ENCODE measurements at regions not wholly inside any gene's neighbourhood (a gene's known extent, or its start where the extent isn't known, plus 50 kb on each side); places are given as distances from the start of the nearest gene placed in this dataset.
"Not testable (repeated sequence)": the region's sequence is repeated elsewhere in the genome, so short reads cannot be mapped to it uniquely, and the experiment has no call there.

DNA sequence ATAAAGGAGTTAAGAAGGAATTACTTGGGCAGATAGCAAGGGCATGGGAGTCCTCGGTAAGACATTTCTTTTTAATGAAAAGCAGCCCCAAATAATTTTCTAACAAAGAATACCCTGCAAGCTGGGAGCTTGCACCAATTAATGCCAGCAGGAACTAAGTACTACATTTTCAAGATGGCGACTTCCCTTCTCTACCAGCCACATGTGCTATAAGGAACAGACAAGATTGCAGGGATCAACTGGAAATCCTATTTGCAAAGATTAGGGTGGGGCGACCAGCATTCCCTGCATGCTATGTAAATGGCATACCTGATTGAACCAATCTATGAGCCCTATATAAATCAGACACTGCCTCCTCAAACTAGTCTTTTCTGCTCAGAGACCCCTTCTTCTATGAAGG lies 827.5 kb downstream of the ADCYAP1 start:
- DNase-seq: no peak

DNA sequence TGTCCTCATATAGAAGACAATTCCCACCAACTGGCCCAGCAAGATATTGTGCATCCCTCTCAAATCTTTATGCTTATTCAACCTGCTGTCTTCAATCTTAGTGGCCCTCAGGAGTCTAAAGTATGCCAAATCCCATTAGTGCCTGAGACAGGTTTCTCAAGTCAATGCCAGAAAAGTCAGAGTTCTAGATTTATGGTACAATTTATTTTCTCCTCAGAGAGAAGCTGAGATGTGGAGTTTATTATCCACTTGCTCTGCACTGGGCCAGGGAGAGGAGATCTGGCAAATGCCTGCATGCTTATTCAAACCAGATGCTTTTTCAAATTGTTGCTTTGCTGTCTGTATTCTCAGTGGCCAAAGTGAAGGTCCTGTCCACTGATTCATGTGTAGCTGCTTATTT lies 825.2 kb downstream of the METTL4 start:
- no peak for DNase-seq

DNA sequence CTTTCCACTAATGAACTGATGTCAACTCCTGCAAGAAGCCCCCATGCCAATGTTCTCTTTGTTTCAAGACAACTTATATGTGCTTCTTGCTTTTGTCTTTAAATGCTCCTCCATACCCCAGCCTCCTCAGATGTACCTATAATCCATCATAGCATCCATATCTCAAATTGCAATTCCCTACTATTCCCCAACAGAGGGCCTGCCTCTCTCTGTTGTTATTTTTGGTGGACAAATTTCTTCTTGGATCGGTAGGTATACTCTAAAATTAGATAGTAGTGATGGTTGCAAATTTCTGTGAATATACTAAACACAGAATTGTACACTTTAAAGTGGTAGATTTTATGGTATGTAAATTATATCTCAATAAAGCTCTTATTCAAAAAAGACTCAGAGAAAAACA lies 820.1 kb downstream of the METTL4 start:
- no peak for DNase-seq

GRCh38 chr18:1760901-1761300 lies 810.4 kb downstream of the METTL4 start:
- no peak for DNase-seq

DNA sequence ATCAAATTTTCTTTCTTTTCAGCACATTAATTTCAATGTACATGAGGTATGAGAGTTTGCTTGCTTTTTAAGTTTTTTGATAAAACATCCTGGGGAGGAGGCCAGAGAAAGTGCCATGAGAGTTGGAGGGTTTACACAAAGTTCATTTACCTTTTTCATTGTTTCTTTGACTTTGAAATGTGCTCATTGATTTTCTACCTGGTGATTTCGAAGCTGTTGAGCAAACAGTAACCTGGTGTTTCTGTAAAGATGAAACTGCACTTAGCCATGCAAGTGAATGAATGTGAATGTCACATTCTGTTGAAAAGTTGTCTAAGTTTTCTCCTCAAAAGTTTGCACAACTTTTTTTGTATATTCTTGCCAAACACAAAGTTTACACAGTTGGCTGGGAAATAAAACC lies 797.0 kb downstream of the METTL4 start:
- DNase-seq: no peak

GRCh38 chr18:1777843-1778242 lies 793.5 kb downstream of the METTL4 start:
- DNase-seq: no peak

GRCh38 chr18:1778496-1779178 lies 792.7 kb downstream of the METTL4 start:
- no peak for DNase-seq

DNA sequence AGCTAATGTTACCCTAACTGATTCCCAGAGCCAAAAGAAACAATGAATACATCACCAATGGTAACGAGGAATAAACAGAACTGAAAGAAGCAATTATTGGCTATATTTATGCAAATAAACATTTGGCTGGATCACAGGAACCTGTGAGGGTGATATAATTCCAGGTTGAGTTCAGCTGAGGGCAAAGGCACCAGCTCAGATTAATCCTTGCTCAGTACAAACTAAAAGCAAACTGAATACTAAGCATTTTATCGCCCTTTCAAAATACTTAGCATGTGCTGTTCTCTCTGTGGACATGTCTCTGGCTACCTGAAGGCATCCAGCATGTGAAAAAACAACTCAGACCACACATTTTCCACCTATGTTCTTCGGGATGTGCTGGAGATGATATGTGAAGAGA lies 791.7 kb downstream of the METTL4 start:
- DNase-seq: no peak

GRCh38 chr18:1784113-1784512 lies 787.2 kb downstream of the METTL4 start:
- no peak for DNase-seq

DNA sequence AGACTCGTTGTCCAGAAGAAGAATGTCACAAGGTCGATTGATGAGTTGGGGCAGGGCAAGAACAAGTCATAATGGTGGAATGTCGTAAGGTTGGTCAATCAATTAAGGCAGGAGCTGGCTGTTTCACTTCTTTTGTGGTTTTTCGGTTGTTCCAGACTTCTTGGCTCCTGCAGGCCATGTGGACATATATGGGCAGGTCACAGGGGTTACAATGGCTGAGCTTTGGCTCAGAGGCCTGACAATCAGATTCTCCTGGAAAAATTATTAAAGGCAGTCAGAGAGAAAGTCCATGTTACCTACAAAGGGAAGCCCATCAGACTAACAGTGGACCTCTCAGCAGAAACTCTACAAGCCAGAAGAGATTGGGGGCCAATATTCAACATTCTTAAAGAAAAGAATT lies 785.3 kb downstream of the METTL4 start:
- not testable (repeated sequence) for DNase-seq

- DNase-seq: no peak
These were observed 774.7 kb downstream of the METTL4 start for GRCh38 chr18:1796636-1797035.

DNA sequence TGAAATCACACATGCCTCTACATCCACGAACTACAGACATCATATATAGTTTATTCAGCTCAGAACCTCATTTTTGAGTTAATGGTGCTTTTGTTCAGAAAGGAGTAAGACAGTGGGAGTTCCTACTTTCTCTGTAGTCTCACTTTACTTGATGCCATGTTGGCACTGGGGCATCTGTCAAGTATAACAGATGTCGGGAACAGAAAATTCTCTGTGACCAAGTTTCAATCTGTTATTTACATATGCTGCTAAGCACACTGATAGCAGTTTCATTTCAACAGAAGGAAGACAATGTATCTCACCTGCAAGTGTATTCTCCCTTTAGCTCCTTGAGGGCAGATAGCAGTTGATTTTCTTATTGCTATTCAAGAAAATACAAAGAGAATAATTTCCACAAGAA lies 774.1 kb downstream of the METTL4 start:
- DNase-seq: no peak

GRCh38 chr18:1805521-1805920 lies 765.8 kb downstream of the METTL4 start:
- no peak for DNase-seq

- no peak for DNase-seq
These were observed 764.3 kb downstream of the METTL4 start for GRCh38 chr18:1806884-1807615.

- no peak for DNase-seq
These were observed 760.0 kb downstream of the METTL4 start for GRCh38 chr18:1811282-1811681.

- DNase-seq: no peak
These were observed 746.0 kb downstream of the METTL4 start for GRCh38 chr18:1825296-1825695.

DNA sequence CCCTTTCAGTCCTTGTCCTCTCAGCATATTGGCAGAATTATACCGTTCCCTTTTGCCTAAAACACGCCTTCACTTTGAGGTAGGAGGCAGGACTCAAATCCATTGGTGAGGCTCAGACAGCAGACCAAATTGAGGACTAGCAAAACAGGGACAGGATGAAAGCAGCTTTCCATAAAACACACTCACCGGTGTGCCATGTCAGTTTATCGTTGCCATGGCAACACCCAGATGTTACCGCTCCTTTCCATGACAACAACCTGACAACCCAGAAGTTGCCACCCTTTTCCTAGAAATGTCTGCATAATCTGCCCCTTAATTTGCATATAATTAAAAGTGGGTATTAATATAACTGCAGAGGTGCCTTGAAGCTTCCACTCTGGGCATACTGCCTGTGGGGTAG lies 730.4 kb downstream of the METTL4 start:
- no peak for DNase-seq

DNA sequence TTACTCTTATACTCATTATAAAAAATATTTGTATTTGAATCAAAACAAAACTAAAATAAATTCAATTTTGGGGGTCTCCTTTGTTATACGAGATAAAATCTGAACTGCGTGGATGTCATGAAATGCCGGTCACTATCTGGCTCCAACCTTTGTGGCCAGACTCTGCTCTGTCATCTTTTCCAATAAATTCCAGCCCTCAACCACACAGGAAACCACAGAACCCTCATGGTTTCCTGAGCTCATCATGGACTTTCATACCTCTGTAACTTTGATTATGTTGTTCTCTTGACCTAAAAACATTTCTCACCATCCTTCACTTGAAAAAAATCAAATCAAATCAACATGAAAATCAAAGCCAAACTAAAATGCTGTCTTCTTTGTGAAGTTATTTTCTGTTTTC lies 724.7 kb downstream of the METTL4 start:
- DNase-seq: no peak

GRCh38 chr18:1848716-1849115 lies 722.6 kb downstream of the METTL4 start:
- DNase-seq: no peak

- DNase-seq: no peak
These were observed 721.9 kb downstream of the METTL4 start for GRCh38 chr18:1849386-1849785.

GRCh38 chr18:1857281-1857680 lies 714.0 kb downstream of the METTL4 start:
- not testable (repeated sequence) for DNase-seq

DNA sequence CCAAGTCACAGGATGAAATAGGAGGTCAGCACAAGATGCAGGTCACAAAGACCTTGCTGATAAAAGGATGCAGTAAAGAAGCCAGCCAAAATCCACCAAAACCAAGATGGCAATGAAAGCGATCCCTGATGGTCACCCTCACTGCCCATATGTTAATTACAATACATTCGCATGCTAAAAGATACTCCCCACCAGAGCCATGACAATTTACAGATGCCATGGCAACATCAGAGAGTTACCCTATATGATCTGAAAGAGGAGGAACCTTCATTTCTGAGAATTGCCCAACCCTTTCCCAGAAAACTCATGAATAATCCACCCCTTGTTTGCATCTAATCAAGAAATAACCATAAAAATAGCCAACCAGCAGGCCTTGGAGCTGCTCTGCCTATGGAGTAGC lies 709.8 kb downstream of the METTL4 start:
- no peak for DNase-seq

DNA sequence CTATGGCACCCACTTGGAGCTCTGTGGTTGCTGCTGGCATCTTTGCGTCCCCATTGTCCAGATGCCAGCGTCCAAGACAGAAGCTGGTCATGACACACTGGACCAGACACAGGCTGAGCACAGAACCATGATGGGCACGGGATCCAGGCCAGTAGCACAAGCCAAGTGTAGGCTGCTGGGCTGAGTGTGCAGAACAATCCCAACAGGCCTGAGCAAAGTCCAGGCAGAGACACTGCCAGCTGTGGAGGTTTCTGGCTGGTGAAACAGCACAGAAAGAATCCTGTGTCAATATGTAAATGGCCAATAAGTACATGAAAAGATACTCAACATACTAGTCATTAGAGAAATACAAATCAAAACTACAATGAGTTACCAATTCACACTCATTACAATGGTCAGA lies 705.4 kb downstream of the METTL4 start:
- DNase-seq: no peak

DNA sequence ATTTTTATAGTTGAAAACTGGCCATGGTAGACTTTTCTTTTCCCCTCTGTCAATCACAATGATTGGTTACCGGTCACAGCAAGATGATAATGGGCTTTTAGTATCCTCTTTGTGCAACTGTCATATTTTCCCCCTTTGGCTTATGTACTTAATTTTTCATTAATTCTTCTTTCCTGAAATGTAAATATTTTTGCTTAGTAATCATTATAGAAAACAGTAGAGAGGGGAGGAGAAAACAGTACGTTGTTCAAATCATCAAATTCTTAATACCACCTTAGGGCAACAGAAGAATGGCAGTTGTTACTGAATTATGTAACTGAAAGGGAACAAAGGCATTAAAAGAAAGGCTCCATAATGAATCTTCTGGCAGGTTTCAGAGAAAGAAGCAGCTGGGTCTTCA lies 699.0 kb downstream of the METTL4 start:
- DNase-seq: no peak

DNA sequence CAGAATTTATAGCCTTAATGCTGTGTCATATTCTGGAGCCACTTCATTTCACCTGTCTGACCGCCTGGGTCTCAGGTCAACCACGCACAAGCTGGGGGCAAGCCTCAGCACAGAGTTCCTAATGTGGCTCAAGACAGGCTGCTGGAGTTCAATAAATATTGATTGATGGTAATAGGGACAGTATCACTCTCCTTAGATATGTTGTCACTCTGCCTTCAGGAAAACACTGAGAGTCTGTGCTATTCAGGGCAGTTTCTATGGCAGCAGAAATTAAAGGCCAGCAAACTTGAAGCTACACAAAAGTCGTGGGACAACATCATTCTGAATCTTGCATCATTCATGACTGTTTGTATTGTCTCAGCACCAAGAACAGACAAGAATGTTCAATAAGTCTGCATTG lies 696.1 kb downstream of the METTL4 start:
- DNase-seq: no peak
